GOT3 (cell line): ENCODE measurements at regions not wholly inside any gene's neighbourhood (a gene's known extent, or its start where the extent isn't known, plus 50 kb on each side); places are given as distances from the start of the nearest gene placed in this dataset.

Experiments
- DNase-seq: peaks from one replicate; lab custom pipeline; 2025; ENCODE audit warnings: mixed read lengths; lab: John Stamatoyannopoulos, UW

DNA sequence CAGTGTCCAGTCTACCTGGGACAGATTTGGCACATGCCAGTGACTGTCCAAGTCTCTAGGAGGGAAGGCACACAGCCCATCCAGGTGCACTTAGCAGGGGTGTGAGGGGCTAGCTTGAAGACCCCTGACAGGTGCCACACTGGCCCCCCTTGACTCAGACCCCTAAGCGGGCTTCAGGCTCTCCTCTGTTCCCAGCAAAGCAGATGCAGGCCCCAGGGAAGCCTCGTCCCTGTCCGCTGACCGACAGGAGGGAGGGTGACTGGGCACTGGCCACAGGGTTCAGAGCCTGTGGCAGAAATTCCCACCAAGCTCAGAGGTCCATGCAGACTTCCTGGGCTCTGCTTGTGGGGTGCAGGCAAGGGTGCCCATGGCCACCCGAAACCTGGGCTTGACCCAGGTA lies 239.8 kb upstream of the MYT1L start:
- DNase-seq: no peak

- DNase-seq: no peak
Observed at GRCh38 chr2:2570360-2570759, 239.3 kb upstream of the MYT1L start.

DNA sequence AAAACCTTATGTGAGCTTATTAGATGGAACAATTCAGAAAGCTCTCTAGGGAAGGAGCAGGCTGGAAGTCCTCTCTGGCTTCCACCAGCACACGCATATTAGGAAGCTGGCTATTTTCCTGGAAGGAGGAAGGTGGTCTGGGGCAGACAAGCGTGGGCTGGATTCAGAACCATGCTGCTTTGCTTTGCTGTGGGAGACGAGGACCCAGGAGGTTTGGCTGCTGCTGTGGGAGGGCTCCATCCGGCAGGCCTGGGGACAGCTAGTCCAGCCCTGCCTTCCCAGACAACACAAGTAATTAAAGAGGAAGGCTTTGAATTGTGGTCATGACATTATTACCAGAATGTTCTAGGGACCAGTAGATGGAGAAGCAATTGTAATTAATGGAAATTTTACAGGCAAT lies 238.8 kb upstream of the MYT1L start:
- DNase-seq: no peak

- DNase-seq: no peak
Observed at GRCh38 chr2:2569306-2569705, 238.2 kb upstream of the MYT1L start.

DNA sequence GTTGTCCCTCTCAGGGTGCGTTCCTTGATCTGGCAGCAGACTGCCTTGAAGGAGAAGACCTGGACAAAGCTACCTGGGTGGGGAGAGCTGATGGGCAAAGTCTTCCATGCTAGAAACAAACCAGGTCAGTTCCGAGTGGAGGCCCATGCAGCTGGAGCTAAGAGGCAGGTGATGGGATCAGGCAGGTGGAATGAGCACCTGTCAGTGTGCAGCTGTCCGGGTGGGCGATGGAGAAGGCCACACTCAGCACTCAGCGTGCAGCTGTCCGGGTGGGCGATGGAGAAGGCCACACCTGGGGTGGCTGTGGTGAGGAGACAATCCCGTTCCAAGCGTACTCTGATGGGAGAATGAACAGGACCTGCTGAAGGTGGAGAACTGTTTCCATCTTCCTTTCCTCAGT lies 237.3 kb upstream of the MYT1L start:
- no peak for DNase-seq

DNA sequence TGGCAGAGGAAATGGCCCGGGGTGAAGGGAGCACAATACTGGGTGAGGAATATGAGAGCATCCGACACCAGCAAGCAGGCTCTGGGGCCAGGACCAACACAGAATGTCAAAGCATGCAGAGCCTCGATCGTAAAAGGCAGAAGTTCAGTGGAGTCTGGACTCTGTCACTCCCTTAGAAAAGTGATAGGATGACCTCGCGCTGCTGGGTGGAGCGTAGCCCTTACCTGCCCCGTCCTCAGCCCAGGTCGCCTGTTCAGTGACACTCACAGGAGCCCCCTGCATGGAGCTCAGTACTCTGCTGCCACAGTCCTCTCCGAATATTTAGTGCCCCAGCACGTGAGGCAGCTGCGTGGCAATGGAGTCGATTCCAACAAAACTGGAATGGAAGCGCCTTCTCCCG lies 236.7 kb upstream of the MYT1L start:
- DNase-seq: no peak

DNA sequence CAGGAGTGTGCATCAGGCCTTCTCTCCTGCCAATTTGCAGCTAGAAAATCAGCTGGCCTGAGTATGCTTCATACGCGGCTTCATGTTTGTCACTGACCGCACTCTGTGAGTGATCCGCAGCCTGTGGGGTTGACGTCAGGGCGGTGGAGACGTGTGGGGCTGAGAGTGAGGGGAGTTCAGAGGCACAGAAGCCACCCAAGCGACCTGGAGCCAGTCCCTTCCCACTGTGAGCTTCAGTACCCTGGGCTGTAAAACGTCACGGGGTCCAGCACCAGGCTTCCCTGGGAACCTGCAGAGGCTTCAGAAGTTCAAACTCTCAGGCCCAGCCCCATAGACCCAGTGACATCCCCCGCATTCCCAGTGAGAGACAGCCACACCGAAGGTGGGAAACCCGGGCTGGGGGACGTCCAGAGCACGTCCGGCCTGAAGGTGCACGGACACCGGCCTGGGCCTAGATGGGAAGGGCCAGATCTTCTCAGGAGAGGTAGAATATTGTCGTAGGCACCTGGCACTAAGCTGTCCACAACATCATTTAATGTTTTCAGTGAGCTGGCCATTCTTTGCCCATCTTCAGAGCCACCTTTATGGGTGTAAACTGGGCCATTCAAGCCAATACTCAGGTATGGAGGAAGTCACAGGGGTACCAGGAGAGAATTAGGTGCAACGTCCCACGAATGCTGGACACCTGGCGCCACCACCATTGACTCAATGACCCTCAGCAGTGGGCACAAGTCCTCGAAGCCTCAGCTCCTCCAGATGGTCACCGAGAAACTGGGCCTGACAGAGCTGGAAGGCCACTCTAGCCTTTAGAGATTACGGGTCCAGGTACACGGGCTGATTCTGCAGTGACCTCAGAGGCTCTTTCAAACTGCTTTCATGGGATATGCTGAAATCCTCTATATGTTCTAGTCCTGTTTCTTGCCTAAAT lies 235.6 kb upstream of the MYT1L start:
- no peak for DNase-seq

- DNase-seq: no peak
Observed at GRCh38 chr2:2565671-2566070, 234.6 kb upstream of the MYT1L start.

- DNase-seq: no peak
Observed at GRCh38 chr2:2564300-2565078, 233.4 kb upstream of the MYT1L start.

DNA sequence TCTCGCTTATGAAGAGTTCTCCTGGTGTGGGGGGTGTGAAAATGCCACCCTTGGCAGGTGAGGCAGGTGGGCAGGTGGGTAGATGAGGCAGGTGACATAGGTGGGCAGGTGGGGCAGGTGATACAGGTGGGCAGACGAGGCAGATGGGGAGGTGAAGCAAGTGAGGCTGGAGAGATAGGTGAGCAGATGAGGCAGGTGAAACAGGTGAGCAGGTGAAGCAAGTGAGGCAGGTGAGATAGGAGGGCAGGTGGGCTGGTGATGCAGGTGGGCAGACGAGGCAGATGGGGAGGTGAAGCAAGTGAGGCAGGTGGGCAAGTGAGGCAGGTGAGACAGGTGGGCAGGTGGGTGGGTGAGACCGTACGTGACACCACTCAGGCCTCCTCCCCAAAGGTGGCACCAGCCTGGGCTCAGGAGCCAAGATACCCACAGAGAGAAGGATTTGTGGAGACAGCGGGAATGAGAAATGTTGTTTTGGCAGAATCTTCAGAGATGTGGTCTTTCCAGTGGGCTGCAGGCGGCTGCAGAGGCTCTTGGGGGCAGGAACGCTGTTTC lies 232.3 kb upstream of the MYT1L start:
- no peak for DNase-seq

- DNase-seq: no peak
Observed at GRCh38 chr2:2562867-2563266, 231.8 kb upstream of the MYT1L start.

DNA sequence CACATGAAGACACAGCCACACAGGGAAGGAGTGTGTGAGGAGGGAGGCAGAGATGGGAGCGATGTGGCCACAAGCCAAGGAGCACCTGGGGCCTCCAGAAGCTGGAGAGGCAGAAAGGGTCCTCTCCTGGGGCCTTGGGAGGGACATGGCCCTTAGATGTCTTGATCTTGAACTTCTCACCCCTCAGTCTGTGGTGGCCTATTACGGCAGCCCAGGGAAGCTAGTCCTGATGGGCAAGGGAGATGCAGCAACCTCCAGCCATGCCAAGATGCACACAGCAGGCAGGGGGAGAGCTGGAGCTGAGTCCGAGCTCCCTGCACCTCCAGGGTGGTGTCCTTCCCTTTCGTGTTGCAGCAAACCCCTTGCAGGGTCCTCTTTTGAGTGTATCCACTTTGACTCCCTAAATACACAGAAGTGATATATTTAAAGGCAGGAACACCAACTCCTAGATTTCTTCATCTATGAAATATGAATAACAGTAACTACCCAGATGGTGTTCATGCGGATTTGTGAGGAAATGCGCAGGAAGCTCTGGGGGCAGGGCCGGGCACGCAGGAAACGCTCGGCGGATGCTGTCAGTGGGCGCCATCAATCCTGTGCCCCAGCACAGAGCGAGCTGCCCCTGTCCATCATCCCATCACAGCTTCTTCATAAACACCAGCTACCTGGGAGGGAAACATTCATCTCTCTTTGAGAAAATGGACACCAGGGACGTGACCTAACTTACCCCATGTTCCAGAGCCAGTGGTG lies 230.4 kb upstream of the MYT1L start:
- no peak for DNase-seq

- DNase-seq: no peak
Observed at GRCh38 chr2:2560374-2561015, 229.4 kb upstream of the MYT1L start.

GRCh38 chr2:2558476-2558875 lies 227.4 kb upstream of the MYT1L start:
- DNase-seq: no peak

DNA sequence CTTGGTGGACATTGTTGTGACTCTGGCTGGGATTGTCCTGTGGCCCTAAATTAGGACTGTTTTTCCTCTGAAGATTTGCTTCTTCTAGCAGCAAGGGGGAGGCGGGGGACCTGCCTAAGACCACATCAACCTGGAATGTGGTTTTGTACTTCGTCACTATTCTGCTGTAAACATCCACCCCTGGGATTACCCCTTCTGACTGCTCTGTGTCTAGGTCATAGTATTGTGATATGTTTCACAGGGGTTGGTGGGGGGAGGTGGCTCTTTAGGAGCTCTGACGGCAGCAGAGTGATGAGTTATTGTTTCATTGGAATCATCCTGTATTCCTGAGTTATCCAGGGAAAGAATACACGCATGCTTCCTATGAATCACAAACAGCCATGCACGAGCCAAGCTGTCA lies 226.4 kb upstream of the MYT1L start:
- DNase-seq: no peak

GRCh38 chr2:2550856-2551255 lies 219.8 kb upstream of the MYT1L start:
- DNase-seq: no peak

- DNase-seq: no peak
Observed at GRCh38 chr2:2547911-2548310, 216.8 kb upstream of the MYT1L start.

GRCh38 chr2:2547451-2547850 lies 216.4 kb upstream of the MYT1L start:
- DNase-seq: no peak

- DNase-seq: no peak
Observed at GRCh38 chr2:2546046-2546445, 215.0 kb upstream of the MYT1L start.

DNA sequence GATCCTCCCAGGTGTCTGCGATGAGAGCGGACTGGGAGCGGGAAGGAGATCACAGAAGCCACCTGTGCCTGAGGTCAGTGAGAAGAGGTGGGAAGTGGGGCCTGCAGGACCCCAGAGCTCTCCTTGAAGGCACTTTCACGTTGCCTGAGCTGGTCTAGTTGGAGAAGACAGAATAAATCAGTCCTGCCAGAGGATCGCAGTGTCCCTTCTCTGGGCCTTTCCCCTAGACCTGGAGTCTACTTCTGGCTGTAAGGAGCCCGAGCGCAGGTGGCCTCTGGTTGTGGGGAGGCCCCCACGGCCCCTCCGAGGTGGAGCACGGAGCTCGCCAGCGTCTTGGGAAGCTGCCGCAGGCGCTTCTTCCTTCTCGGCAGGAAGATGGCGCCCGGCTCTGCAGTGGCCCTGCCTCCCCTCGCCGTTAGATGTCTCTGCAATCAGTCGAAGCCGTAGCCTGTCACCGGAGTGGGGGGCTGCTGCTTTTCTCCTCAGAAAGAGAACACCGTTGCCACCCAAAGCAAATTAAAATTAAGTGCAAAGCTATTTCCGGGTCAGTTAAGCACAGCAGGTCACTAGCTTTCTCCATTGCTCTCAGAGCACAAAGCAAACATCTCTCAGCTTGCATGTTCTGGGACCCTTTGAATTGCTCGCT lies 212.0 kb upstream of the MYT1L start:
- peak; percentile 1 for DNase-seq

GRCh38 chr2:2542316-2542715 lies 211.2 kb upstream of the MYT1L start:
- no peak for DNase-seq
